ENCODE measurements at regions not wholly inside any gene's neighbourhood (a gene's known extent, or its start where the extent isn't known, plus 50 kb on each side); places are given as distances from the start of the nearest gene placed in this dataset.
"Not testable (repeated sequence)": the region's sequence is repeated elsewhere in the genome, so short reads cannot be mapped to it uniquely, and the experiment has no call there.

DNA sequence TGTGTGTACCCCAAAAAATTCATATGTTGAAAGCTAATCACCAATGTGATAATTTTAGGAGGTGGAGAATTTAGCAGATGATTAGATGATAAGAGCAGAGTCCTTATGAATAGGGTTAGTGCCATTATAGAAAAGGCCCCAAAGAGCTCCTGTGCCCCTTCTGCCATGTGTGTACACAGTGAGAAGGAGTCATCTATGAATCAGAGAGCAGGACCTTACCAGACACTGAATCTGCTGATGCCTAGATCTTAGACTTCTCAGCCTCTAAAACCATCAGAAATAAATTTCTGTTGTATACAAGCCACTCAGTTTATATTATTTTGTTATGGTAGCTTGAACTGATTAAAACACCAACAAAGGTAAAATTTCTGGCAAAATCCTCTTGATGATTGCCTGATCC, 560.0 kb upstream of the CDH2 start:
- peak; percentile 23 for DNase-seq (ENCODE audit: low read depth)

DNA sequence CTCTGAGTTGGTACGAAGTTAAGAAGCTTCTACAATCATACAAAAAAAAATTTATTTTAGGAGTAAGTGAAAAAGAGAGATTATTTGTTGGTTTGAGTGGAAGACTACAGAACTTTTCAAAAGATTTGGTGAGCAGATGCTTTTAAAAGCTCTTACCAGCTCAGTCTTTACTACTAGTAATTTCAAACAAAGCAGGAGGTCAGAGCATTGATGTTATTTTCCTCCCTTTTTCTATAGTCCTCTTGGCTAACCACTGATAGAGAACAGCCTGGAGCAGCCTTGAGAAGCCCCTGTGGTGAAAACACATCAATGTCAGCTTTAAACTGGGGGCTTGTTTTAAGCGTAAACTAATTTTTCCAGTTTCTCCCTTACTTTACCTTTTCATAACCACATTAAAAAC, 559.3 kb upstream of the CDH2 start:
- no peak for DNase-seq (ENCODE audit: low read depth)

- DNase-seq (ENCODE audit: low read depth) = peak; percentile 73
Measured at GRCh38 chr18:28735731-28736130, 558.8 kb upstream of the CDH2 start.

DNA sequence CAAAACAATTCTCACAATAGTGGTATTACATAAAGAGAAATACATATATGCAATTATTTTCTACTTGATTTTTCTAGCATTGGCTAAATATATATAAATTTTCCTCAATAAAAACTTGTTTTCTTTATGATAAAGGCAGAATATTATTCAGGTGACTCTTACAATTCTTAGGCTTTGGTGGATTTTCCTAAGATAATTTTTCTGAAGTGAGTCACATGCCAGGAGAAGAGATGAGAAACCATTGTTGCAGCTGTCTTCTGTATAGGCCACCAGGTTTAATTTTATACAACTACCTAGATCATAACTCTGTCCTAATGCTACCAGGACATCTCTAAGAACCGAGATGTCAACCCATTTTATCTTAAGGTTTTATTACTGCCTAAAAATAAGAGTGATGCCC, 552.4 kb upstream of the CDH2 start:
- DNase-seq (ENCODE audit: low read depth) = peak; percentile 56

DNA sequence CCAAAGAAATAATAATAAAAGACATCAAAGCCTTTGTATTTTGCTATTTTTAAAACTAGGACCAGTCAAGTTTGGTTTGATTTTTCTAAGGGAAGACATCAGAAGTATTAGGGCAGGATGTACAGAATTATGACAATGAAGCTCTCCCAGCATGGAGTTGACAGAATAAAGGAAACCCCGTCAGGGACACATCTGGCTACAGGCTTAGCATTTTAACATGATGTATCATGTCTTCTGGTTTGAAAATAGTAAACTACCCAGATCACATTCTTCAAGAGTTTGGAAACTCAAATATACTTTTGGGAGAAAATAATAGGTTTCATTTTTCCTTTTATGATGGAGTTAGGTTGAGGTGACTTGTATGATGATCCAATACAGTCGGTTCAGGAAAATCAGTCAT, 552.0 kb upstream of the CDH2 start:
- no peak for DNase-seq (ENCODE audit: low read depth)

DNA sequence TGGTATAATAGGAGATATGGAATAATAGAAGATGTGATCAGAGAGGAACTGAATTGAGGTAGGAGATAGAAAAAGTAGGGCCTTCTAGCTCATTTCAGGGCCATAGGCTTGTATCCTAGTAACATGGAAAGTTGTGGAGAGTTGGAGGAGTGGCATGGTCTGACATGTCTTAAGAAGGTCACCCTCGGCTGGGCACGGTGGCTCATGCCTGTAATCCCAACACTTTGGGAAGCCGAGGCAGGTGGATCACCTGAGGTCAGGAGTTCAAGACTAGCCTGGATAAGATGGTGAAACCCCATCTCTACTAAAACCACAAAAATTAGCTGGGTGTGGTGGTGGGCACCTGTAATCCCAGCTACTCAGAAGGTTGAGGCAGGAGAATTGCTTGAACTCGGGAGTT, 550.3 kb upstream of the CDH2 start:
- not testable (repeated sequence) for DNase-seq (ENCODE audit: low read depth)

DNA sequence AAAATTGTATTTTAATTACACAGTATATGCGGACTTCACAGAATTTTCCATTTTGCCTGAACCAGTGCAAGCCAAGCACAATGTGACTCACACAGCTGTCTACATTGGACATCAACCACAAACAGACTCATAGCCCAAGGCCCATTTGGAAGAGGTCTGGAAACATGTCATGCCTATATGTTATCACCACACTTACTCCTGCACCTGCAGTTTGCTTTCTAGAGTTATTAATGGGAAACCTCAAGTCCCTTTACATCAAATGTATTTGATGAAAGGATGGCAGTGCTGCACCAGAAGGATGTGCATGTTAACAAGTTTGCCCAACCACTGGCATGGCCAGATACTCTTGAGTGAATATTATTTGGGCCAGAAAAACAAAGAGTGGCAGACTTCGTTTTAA, 548.9 kb upstream of the CDH2 start:
- DNase-seq (ENCODE audit: low read depth) = peak; percentile 59

DNA sequence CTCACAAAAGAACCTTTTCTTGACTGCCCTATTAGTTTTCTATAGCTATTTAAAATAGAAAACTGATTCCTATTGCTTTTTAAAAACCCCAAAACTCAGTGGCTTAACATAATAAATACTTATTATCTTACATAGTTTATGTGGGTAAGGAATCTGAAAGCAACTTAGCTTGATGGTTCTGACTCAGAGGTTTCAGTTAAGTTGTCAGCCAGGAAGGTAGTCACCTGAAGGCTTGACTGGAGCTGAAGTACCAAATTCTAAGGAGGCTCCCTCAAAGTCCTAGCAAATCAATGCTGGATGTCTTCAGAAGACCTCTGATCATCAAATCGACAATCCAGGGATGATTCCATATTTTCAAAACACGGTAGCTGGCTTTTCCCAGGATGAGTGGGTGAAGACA, 546.6 kb upstream of the CDH2 start:
- no peak for DNase-seq (ENCODE audit: low read depth)

DNA sequence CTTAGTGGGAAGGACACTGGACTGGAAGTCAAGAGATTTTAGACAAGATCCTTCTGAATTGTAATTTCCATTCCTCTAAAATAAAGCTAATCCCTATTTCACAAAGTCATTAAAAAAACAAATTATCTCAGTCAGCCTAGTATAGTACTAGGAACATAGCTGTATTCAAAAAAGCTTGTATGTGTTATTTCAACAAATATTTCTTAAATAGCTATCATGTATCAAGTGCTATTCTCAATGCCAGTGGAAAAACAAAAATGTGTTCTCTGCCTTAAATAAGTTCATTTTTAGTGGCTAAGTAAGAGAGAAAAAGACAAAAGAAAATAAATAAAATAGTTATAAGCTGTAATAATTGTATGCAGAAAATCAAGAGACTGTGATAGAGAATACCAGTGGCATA, 541.8 kb upstream of the CDH2 start:
- no peak for DNase-seq (ENCODE audit: low read depth)

- no peak for DNase-seq (ENCODE audit: low read depth)
Measured at GRCh38 chr18:28716338-28716737, 539.4 kb upstream of the CDH2 start.

DNA sequence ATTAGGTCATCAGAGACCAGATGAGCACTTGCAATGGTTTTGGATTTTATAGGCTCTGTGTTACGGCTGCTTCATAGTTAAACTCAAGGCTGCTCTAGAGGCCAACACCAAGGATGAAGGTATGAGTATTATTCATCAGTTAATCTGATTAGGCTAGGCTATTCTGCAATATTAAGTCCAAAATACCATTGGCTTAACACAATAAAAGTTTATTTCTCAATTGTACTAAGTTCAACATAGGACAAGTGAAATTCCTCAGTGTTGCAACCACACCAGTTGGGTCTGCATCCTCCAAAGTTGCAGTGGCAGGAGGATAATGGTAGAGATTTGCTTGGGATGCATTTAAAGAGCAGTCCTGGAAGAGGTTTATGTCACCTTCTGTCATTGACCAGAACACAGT, 538.3 kb upstream of the CDH2 start:
- DNase-seq (ENCODE audit: low read depth) = no peak

- DNase-seq (ENCODE audit: low read depth) = no peak
Measured at GRCh38 chr18:28714498-28714897, 537.6 kb upstream of the CDH2 start.

DNA sequence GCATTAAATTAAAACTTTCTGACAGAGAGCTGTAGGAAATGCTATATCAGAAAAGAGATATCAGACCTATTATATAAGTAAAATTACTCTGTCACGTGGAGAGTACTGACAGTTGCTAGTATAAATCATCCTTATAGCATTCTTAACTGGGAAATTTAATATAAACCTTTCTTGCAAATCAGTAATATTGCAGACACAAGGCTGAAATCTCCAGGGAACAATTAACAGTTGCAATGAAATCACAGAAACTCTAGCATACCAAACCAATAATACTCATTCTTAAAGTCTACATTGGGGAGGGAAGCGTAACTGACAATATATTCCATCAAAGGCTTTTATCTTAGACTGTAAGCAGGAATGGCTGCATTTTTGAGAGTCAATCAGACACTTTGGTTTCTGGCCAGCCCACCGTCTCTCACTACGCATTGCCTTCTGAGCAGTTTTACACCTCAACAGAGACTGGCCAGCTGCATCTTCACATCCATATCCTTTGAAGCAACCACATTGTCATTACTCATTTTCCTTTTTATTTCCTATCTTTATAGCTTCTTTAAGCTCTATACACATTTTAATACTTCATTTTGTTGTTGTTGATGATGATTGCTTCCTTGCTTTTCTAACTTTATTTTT, 536.0 kb upstream of the CDH2 start:
- DNase-seq (ENCODE audit: low read depth) = no peak

DNA sequence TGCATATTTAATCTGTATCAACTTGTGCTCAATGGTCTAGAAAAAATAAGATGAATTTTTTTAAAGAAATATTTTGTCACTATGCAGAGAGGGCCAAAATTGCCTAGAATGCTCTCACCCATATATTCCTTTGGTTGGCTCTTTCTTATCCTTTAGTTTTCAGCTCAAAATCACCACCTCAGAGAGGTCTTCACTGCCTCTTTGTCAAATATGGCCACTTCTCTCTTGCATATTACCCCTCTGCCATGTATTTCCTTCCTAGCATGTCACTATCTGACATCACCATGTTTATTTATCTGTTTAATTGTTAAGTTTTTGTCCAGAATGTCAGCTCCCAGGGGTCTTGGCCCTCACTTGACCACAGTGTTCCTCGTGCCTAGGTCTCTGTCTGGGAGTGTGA, 535.2 kb upstream of the CDH2 start:
- DNase-seq (ENCODE audit: low read depth) = no peak

DNA sequence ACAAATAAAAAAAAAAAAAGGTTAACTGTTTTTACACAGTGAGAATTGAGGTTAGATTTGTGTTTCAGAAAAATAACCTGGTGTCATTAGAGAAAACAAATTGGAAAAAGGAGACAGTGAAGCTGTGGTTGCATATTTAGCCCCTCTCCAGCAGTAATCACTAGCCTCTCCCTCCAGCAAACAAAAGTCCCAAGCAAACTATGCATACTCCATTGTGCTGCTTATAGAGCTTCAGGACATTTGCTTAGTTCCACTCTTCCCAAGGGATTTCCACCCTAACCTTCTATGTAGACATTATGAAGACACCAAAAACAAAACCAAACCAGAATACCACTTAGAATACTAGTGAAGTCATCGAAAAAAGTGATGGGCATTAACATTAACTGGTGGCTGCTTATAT, 534.2 kb upstream of the CDH2 start:
- no peak for DNase-seq (ENCODE audit: low read depth)

GRCh38 chr18:28707006-28707405, 530.1 kb upstream of the CDH2 start:
- DNase-seq (ENCODE audit: low read depth) = no peak

DNA sequence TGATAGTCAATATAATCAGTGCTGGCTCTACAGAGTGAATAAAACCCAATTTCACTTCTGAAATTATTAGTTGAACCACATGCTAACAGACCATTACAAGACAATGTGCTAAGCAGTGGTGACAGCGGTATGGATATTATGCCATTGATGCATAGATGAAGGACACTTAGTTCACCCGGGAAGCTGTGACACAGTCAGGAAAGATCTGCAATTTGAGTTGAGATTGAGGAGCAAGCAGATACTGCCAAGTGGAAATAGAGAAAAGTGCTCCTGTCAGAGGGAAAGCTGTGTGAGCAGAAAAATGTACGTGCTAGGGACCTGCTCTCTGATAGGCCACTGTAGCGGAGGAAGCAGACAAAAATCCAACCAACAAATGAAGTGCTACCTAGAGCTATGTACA, 529.5 kb upstream of the CDH2 start:
- no peak for DNase-seq (ENCODE audit: low read depth)

- no peak for DNase-seq (ENCODE audit: low read depth)
Measured at GRCh38 chr18:28705482-28705881, 528.6 kb upstream of the CDH2 start.

DNA sequence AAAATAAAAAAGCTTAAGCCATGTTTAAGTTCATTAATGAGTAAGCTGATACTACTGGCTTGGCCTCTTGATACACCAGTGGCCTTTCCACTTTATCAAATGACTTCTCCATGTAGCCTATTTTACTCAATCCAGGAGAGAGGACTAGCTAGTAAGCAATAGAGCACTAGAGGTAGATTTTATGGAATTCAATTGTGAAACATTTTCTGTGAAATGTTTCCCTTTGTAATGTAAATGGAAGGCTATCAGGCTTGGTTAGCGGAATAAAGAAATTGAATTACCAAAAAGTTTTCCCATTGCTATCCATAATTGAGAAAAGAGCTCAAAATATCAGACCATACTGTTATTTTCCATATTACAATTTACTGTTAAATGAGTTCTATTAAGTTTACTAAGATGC, 515.4 kb upstream of the CDH2 start:
- DNase-seq (ENCODE audit: low read depth) = no peak

DNA sequence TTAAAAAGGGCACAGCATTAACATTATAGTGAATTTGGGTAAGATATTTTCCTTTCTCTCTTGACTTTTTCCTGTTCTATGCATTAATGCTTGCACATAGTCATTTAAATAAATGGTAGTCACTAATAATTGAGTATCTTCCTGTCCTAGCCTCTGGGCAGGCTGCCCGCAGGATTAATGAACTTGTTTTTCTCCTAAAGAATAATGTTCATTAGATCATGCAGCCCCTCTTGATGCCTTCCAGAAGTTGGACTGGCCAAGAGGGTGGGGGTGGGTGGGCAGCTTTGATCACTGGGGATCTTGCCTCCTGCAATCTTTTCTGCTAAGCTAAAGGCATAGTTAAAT, 514.5 kb upstream of the CDH2 start:
- peak; percentile 4 for DNase-seq (ENCODE audit: low read depth)

- DNase-seq (ENCODE audit: low read depth) = no peak
Measured at GRCh38 chr18:28690836-28691495, 514.0 kb upstream of the CDH2 start.

DNA sequence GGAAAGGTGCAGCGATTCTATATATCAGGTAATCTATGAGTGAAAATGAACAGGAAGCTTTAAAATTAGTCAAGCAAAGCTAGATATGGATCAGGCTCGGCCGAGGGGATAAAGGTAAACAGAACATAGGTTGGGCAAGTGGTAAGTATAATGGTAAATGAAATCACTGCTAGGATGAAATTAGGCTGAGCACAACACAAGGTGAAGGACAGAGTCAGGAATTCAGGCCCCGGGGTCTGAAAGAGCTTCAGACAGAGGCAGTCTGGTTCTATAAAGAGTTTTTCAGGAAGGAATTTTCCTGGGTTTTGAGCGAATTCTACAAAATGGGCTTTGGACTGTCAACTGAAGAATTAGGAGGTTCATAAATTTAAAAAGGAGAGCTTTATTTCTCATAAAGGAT, 513.2 kb upstream of the CDH2 start:
- DNase-seq (ENCODE audit: low read depth) = no peak

- DNase-seq (ENCODE audit: low read depth) = no peak
Measured at GRCh38 chr18:28689588-28689987, 512.7 kb upstream of the CDH2 start.
